B cell (primary cell): ENCODE measurements at regions not wholly inside any gene's neighbourhood (a gene's known extent, or its start where the extent isn't known, plus 50 kb on each side); places are given as distances from the start of the nearest gene placed in this dataset.

Experiments
- ATAC-seq: fragments of 200-7000 bp; cut with Tn5 transposase; one replicate; pipeline ENCODE4 v1.10.0; 2021; ENCODE audit warnings: low read depth, mild to moderate bottlenecking, moderate number of reproducible peaks, moderate library complexity
- CTCF ChIA-PET: fragments of 350-600 bp; sonication (Branson Sonifier 250); formaldehyde crosslinking; loops from one replicate; lab custom pipeline; 2021; ENCODE audit warnings: antibody characterized with exemption, inconsistent platforms; lab: Charles Lee
- POLR2A ChIA-PET: fragments of 350-600 bp; sonication (Branson Sonifier 250); formaldehyde crosslinking; loops from one replicate; lab custom pipeline; 2021; ENCODE audit warnings: antibody characterized with exemption; lab: Charles Lee
- DNase-seq: peaks from one replicate; pipeline ENCODE4 v3.0.0; 2013
- H2AFZ ChIP-seq: 2 replicates; pipeline ENCODE4 v1.6.1; 2012; ENCODE audit warnings: mild to moderate bottlenecking, low read depth, low read length; ENCODE audit not compliant: insufficient read depth, poor library complexity, severe bottlenecking
- H3K27ac ChIP-seq, 2 donors: 1 replicate in 1 of 2; 2 replicates in 1 of 2; pipeline ENCODE4 v1.5.1; 2012 to 2013; ENCODE audit warnings: low read length in 2 of 2, mild to moderate bottlenecking in 2 of 2, moderate library complexity in 1 of 2
- H3K27me3 ChIP-seq, 4 experiments: fragments of 200-600 bp in 1 of 4; sonication (generic) in 1 of 4; replicated peaks in 1 of 4; 1 replicate in 2 of 4; 2 replicates in 2 of 4; pipeline versions ENCODE4 v1.6.1 to v1.7.0; 2013 to 2016; ENCODE audit warnings: low read length in 3 of 4, mild to moderate bottlenecking in 2 of 4, mixed read lengths in 1 of 4, moderate library complexity in 1 of 4; ENCODE audit not compliant: insufficient read depth in 4 of 4, control insufficient read depth in 3 of 4; ENCODE audit errors: control extremely low read depth in 1 of 4
- H3K36me3 ChIP-seq, 2 experiments: replicated peaks in 1 of 2; 1 replicate in 1 of 2; 2 replicates in 1 of 2; pipeline versions ENCODE4 v1.6.1 to v1.7.1; 2013; ENCODE audit warnings: low read length in 1 of 2; ENCODE audit not compliant: insufficient read depth in 2 of 2, control insufficient read depth in 1 of 2; ENCODE audit errors: control extremely low read depth in 1 of 2, extremely low read depth in 1 of 2
- H3K4me1 ChIP-seq, 2 donors: fragments of 200-600 bp in 1 of 2; sonication (generic) in 1 of 2; 1 replicate in 1 of 2; 2 replicates in 1 of 2; pipeline versions ENCODE4 v1.5.1 to v1.6.1; 2013 to 2017; ENCODE audit warnings: low read length in 2 of 2; ENCODE audit not compliant: control insufficient read depth in 2 of 2, insufficient read depth in 2 of 2
- H3K4me2 ChIP-seq: replicated peaks from 2 replicates; pipeline ENCODE3; 2012; ENCODE audit warnings: mild to moderate bottlenecking, low read depth, low read length; ENCODE audit not compliant: poor library complexity, severe bottlenecking
- H3K4me3 ChIP-seq, 5 experiments: fragments of 200-600 bp in 1 of 5; sonication (generic) in 1 of 5; 1 replicate in 3 of 5; 2 replicates in 2 of 5; pipeline versions ENCODE4 v1.5.1 to v1.7.0; 2011 to 2016; ENCODE audit warnings: low read length in 4 of 5, mild to moderate bottlenecking in 4 of 5, low read depth in 2 of 5, control low read depth in 1 of 5, moderate library complexity in 1 of 5; ENCODE audit not compliant: insufficient read depth in 1 of 5; ENCODE audit errors: control extremely low read depth in 1 of 5, extremely low read depth in 1 of 5
- H3K79me2 ChIP-seq: fragments of 200-600 bp; sonication (generic); one replicate; pipeline ENCODE4 v1.6.0; 2016; ENCODE audit warnings: low read length; ENCODE audit not compliant: control insufficient read depth, insufficient read depth
- H3K9ac ChIP-seq: fragments of 200-600 bp; sonication (generic); 2 replicates; pipeline ENCODE4 v1.6.1; 2017; ENCODE audit warnings: mild to moderate bottlenecking, low read length, moderate library complexity
- H3K9me3 ChIP-seq, 3 donors: one replicate each; pipeline versions ENCODE4 v1.6.1 to v1.7.1; 2013; ENCODE audit warnings: low read length in 2 of 3; ENCODE audit not compliant: control insufficient read depth in 2 of 3, insufficient read depth in 1 of 3; ENCODE audit errors: control extremely low read depth in 1 of 3
- H4K20me1 ChIP-seq: 2 replicates; pipeline ENCODE4 v1.6.0; 2012; ENCODE audit warnings: mild to moderate bottlenecking, low read length; ENCODE audit not compliant: insufficient read depth, control insufficient read depth, poor library complexity, severe bottlenecking
- H3K27ac Mint-ChIP-seq: one replicate; pipeline ENCODE4 v1.8.0; 2021; ENCODE audit warnings: mixed read lengths
- H3K27me3 Mint-ChIP-seq: one replicate; pipeline ENCODE4 v1.8.0; 2021; ENCODE audit warnings: mixed read lengths
- H3K4me1 Mint-ChIP-seq: one replicate; pipeline ENCODE4 v1.8.0; 2021; ENCODE audit warnings: mixed read lengths
- H3K4me3 Mint-ChIP-seq: one replicate; pipeline ENCODE4 v1.8.0; 2021; ENCODE audit warnings: mixed read lengths
- H3K9me3 Mint-ChIP-seq: one replicate; pipeline ENCODE4 v1.8.0; 2022; ENCODE audit warnings: mixed read lengths; ENCODE audit not compliant: insufficient read depth
- CTCF ChIP-seq: fragments of 200-600 bp; IDR thresholded peaks from one replicate; pipeline ENCODE4 v1.8.0; 2022; ENCODE audit warnings: antibody characterized with exemption, mild to moderate bottlenecking
- EZH2 ChIP-seq: IDR thresholded peaks from 2 replicates; pipeline ENCODE4 v1.6.1; 2012; ENCODE audit warnings: borderline replicate concordance, low read depth, mild to moderate bottlenecking, moderate library complexity, low read length; ENCODE audit not compliant: insufficient read depth, poor library complexity, severe bottlenecking
- WGBS: methylation state at CpG from one replicate; pipeline ENCODE4 v1.1.5; 2013; ENCODE audit warnings: missing lambda C conversion rate; ENCODE audit not compliant: insufficient coverage; 5-methylcytosine and 5-hydroxymethylcytosine counted together
- intact Hi-C: fragments of 100-400 bp; cut with micrococcal nuclease; formaldehyde crosslinking; loops from one replicate; pipeline ENCODE4 v1.10.0; 2022

DNA sequence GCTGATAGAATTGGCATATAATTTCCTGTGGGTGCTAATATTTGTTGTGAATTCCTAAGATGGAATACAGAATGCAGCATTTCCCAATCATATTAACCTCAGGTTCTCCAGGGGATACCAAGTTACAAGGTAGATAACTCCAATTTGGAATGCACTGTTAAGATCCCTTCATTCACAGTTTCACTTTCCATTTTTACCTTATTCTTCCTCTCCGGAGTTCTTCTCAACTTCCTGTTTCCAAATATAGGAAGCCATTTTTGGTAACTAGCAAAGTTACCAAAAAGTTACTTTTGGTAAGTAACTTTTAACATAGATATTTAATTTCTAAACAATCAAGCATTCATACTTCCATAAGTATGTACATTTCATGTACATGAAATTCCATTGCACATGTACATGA lies 63.5 kb upstream of the PHACTR2 start:
- Mint-ChIP-seq H3K27ac (no peak overlapping the region), H3K9me3 (no peaks in the 10 kb centered on the region), H3K27me3 (no peaks in the 10 kb centered on the region), H3K4me1 (peaks cover 16% of the 10 kb centered on the region), H3K4me3 (peak overlapping the region; percentile 55)
- TF ChIP-seq EZH2: no peak
- TF ChIP-seq CTCF: no peak
- H3K9me3 ChIP-seq: no peaks in the 10 kb centered on the region
- peak overlapping the region; percentile 45 for H2AFZ ChIP-seq
- CTCF ChIA-PET: no interaction called here
- no peak overlapping the region for H3K27ac ChIP-seq
- no peaks in the 10 kb centered on the region for H3K79me2 ChIP-seq
- H3K9ac ChIP-seq: no peak overlapping the region
- intact Hi-C loops: no loop called here
- POLR2A ChIA-PET: no interaction called here
- H3K27me3 ChIP-seq: no peaks in the 10 kb centered on the region
- peak overlapping the region; percentile 40 for H3K4me2 ChIP-seq
- peak overlapping the region in 1 of 5 experiments; percentile 9 for H3K4me3 ChIP-seq
- DNase-seq (peak; percentile 11), ATAC-seq (no peak)
- no peaks in the 10 kb centered on the region for H4K20me1 ChIP-seq
- H3K36me3 ChIP-seq: no peaks in the 10 kb centered on the region
- WGBS: no CpG with 5 or more reads among the region's 1 CpG
- peaks cover 9% of the 10 kb centered on the region in 2 donors for H3K4me1 ChIP-seq

DNA sequence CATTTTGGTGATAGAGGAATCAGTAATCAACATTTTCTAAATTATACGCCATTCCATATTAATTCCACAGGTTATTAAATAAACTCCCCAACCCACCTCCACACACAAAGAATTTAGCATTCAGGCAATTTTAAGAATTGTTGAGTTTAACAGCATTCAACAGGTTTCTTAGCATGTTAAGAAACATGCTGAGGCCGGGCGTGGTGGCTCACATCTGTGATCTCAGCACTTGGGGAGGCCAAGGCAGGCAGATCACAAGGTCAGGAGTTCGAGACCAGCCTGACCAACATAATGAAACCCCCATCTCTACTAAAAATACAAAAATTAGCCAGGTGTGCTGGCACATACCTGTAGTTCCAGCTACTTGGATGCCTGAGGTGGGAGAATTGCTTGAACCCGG lies 64.0 kb upstream of the PHACTR2 start:
- no peak overlapping the region for H3K27ac ChIP-seq
- H3K4me3 ChIP-seq: peak overlapping the region in 1 of 5 experiments; percentile 9
- DNase-seq (no peak), ATAC-seq (no peak)
- POLR2A ChIA-PET: no interaction called here
- no peak for TF ChIP-seq CTCF
- TF ChIP-seq EZH2: no peak
- H3K79me2 ChIP-seq: no peaks in the 10 kb centered on the region
- H3K27me3 ChIP-seq: no peaks in the 10 kb centered on the region
- intact Hi-C loops: no loop called here
- no peak overlapping the region for H3K9ac ChIP-seq
- Mint-ChIP-seq H3K27ac (no peak overlapping the region), H3K27me3 (no peaks in the 10 kb centered on the region), H3K9me3 (no peaks in the 10 kb centered on the region), H3K4me1 (peaks cover 16% of the 10 kb centered on the region), H3K4me3 (peak overlapping the region; percentile 55)
- peak overlapping the region; percentile 45 for H2AFZ ChIP-seq
- H3K36me3 ChIP-seq: no peaks in the 10 kb centered on the region
- H4K20me1 ChIP-seq: no peaks in the 10 kb centered on the region
- peaks cover 9% of the 10 kb centered on the region in 2 donors for H3K4me1 ChIP-seq
- 100% methylated on average over 2 of the region's 5 CpGs for WGBS
- CTCF ChIA-PET: no interaction called here
- H3K4me2 ChIP-seq: peak overlapping the region; percentile 40
- no peaks in the 10 kb centered on the region for H3K9me3 ChIP-seq
